Ishikawa (cell line): ENCODE measurements at regions not wholly inside any gene's neighbourhood (a gene's known extent, or its start where the extent isn't known, plus 50 kb on each side); places are given as distances from the start of the nearest gene placed in this dataset.

Experiments
- CEBPB ChIP-seq: IDR thresholded peaks from 2 replicates; pipeline ENCODE4 v1.6.1; 2012
- CREB1 ChIP-seq: IDR thresholded peaks from 2 replicates; pipeline ENCODE4 v1.6.1; 2012; ENCODE audit warnings: low read depth
- EGR1 ChIP-seq: IDR thresholded peaks from 2 replicates; pipeline ENCODE4 v1.6.1; 2012
- EP300 ChIP-seq: IDR thresholded peaks from 2 replicates; pipeline ENCODE4 v1.6.1; 2012; ENCODE audit warnings: borderline replicate concordance
- FOXM1 ChIP-seq: IDR thresholded peaks from 2 replicates; pipeline ENCODE4 v1.6.1; 2012; ENCODE audit warnings: low read depth, borderline replicate concordance
- NFIC ChIP-seq: IDR thresholded peaks from 2 replicates; pipeline ENCODE4 v1.6.1; 2012
- RAD21 ChIP-seq: IDR thresholded peaks from 2 replicates; pipeline ENCODE4 v1.6.1; 2012; ENCODE audit warnings: low read depth
- TAF1 ChIP-seq: IDR thresholded peaks from 2 replicates; pipeline ENCODE4 v1.6.1; 2012; ENCODE audit warnings: low read depth, mild to moderate bottlenecking
- TCF12 ChIP-seq: IDR thresholded peaks from 2 replicates; pipeline ENCODE4 v1.6.1; 2012; ENCODE audit warnings: low read depth
- TEAD4 ChIP-seq: IDR thresholded peaks from 2 replicates; pipeline ENCODE4 v1.6.1; 2012
- YY1 ChIP-seq: IDR thresholded peaks from 2 replicates; pipeline ENCODE4 v1.6.1; 2012; ENCODE audit warnings: low read depth
- ZBTB7A ChIP-seq: IDR thresholded peaks from 2 replicates; pipeline ENCODE4 v1.6.1; 2012; ENCODE audit warnings: low read depth
- TF ChIP-seq, protein P1 (sequence below): IDR thresholded peaks from 2 replicates; pipeline ENCODE4 v1.6.1; 2012
- TF ChIP-seq, protein P2 (sequence below): IDR thresholded peaks from 2 replicates; pipeline ENCODE4 v1.6.1; 2012
- TF ChIP-seq, protein P3 (sequence below): IDR thresholded peaks from 2 replicates; pipeline ENCODE4 v1.6.1; 2012; ENCODE audit warnings: low read depth, mild to moderate bottlenecking

DNA sequence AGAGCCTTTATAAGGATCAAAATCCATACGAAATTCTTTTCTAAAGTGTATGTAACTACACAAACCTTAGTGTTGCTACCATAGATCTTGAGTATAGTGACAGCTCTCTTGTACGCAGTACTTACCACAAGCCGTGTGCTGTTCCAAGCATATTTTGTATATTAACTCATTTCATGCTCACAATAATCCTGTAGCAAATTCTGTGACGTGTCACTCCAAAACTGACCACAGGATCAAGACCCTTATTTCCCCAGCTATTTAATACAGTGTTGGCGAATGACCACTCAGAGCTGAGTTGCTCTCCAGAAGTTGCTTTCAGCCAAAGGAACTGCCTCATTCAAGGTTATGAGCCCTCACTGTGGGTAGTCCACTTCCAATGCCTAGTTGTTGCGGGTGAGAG, 169.8 kb downstream of the BTG1 start:
- TF ChIP-seq TCF12 (no peak), TAF1 (no peak), TEAD4 (no peak), ZBTB7A (no peak), RAD21 (no peak), CREB1 (no peak), YY1 (no peak), EP300 (no peak), CEBPB (no peak)
- TF ChIP-seq, protein P1, sequence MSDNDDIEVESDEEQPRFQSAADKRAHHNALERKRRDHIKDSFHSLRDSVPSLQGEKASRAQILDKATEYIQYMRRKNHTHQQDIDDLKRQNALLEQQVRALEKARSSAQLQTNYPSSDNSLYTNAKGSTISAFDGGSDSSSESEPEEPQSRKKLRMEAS = no peak
- TF ChIP-seq, protein P2, sequence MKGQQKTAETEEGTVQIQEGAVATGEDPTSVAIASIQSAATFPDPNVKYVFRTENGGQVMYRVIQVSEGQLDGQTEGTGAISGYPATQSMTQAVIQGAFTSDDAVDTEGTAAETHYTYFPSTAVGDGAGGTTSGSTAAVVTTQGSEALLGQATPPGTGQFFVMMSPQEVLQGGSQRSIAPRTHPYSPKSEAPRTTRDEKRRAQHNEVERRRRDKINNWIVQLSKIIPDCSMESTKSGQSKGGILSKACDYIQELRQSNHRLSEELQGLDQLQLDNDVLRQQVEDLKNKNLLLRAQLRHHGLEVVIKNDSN = no peak
- TF ChIP-seq, protein P3, sequence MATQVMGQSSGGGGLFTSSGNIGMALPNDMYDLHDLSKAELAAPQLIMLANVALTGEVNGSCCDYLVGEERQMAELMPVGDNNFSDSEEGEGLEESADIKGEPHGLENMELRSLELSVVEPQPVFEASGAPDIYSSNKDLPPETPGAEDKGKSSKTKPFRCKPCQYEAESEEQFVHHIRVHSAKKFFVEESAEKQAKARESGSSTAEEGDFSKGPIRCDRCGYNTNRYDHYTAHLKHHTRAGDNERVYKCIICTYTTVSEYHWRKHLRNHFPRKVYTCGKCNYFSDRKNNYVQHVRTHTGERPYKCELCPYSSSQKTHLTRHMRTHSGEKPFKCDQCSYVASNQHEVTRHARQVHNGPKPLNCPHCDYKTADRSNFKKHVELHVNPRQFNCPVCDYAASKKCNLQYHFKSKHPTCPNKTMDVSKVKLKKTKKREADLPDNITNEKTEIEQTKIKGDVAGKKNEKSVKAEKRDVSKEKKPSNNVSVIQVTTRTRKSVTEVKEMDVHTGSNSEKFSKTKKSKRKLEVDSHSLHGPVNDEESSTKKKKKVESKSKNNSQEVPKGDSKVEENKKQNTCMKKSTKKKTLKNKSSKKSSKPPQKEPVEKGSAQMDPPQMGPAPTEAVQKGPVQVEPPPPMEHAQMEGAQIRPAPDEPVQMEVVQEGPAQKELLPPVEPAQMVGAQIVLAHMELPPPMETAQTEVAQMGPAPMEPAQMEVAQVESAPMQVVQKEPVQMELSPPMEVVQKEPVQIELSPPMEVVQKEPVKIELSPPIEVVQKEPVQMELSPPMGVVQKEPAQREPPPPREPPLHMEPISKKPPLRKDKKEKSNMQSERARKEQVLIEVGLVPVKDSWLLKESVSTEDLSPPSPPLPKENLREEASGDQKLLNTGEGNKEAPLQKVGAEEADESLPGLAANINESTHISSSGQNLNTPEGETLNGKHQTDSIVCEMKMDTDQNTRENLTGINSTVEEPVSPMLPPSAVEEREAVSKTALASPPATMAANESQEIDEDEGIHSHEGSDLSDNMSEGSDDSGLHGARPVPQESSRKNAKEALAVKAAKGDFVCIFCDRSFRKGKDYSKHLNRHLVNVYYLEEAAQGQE = no peak

DNA sequence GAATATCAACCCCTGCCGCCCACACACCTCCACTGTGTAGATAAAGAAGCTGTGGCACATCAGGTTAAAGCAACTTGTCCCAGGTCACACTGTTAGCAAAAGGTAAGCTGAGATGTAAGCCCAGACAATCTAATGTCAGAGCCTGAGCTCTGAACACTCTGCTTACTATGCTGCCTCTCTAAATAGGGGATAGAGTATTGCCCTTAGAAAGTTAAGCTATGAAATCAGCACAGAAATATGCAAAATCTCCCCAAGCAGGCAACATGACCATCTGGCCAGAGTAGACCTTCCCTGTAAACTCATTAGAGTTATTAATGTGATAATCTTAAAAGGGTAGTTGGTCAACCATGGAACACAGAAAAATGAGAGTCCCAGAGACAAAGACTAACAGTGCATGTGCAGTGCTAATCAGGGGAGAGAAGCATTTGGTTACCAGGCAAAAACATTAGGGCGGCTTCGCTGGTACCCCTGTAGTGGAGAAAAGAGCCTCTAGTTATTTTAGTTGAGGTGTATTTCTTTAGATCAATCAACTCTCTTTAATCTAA, 171.0 kb downstream of the BTG1 start:
- TF ChIP-seq TEAD4 (no peak), TAF1 (no peak), ZBTB7A (no peak), RAD21 (no peak), EGR1 (no peak), FOXM1 (no peak), EP300 (no peak), NFIC (no peak)
- TF ChIP-seq, protein P2 = no peak
- TF ChIP-seq, protein P3 = no peak

DNA sequence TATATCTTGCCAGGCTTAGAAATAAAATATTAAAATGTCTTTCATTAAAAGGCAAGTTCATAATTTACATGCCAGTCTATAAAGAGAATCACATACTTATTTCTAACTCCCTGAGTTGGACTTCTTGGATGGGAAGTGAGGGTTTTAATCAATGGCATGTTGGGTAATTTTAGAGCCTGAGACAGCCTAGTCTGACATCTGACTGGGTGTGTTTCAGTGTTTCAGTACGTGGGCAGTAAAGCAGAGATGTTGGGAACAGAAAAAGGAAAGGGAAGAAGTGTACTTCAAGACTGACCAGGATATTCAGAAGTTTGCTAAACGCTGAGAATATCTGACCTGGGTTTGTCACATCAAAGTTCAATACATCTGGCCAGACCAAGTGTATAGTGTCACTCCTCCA, 171.8 kb downstream of the BTG1 start:
- TF ChIP-seq, protein P3 = no peak
- TF ChIP-seq, protein P1 = no peak
- TF ChIP-seq TEAD4 (no peak), TAF1 (no peak), RAD21 (no peak), TCF12 (no peak), FOXM1 (no peak), CEBPB (no peak), CREB1 (no peak), EP300 (no peak), NFIC (no peak), ZBTB7A (no peak), EGR1 (no peak)
- TF ChIP-seq, protein P2 = no peak

DNA sequence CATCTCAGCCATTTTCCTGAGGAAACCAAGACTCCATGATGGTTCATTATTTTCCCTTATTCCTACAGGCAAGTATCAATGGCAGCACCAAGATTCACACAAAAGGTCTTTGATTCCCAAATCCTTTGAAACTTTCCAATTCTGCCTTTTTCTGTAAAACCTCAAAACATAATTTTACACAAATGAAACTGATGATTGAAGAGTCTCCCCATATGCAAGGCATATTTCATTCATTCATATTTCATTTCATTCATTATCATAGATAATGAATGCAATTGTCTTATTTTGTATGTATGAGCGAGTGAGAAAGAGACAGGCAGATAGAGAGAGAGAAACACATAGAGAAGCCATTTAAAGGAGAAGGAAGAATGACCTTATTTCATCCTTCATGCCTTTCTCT, 172.8 kb downstream of the BTG1 start:
- TF ChIP-seq YY1 = no peak
- TF ChIP-seq TAF1 = no peak
- no peak for TF ChIP-seq CEBPB
- TF ChIP-seq, protein P3 = no peak
- no peak for TF ChIP-seq EP300
- no peak for TF ChIP-seq ZBTB7A
- no peak for TF ChIP-seq TEAD4
- TF ChIP-seq, protein P2 = no peak
